Transverse colon (tissue), 4 donors: ENCODE measurements at regions not wholly inside any gene's neighbourhood (a gene's known extent, or its start where the extent isn't known, plus 50 kb on each side); places are given as distances from the start of the nearest gene placed in this dataset.

Experiments
- DNase-seq: peaks from one replicate; pipeline ENCODE4 v3.0.0-alpha.2; 2019
- H3K27ac ChIP-seq, 4 donors: fragments of 200-600 bp; sonication (generic); 2 replicates each; pipeline ENCODE4 v1.5.1; 2016 to 2018; ENCODE audit warnings: inconsistent platforms in 4 of 4
- H3K27me3 ChIP-seq: fragments of 200-600 bp; sonication (generic); 2 replicates; pipeline ENCODE4 v1.5.1; 2017; ENCODE audit warnings: inconsistent platforms
- H3K36me3 ChIP-seq, 4 donors: fragments of 200-600 bp; sonication (generic); 2 replicates each; pipeline ENCODE4 v1.5.1; 2017 to 2019; ENCODE audit warnings: inconsistent platforms in 4 of 4
- H3K4me1 ChIP-seq, 4 donors: fragments of 200-600 bp; sonication (generic); 2 replicates each; pipeline ENCODE4 v1.5.1; 2017 to 2020; ENCODE audit warnings: inconsistent platforms in 4 of 4
- H3K4me3 ChIP-seq, 4 donors: fragments of 200-600 bp; sonication (generic); 1 replicate in 1 of 4; 2 replicates in 3 of 4; pipeline versions ENCODE4 v1.5.1 to v1.6.1; 2017 to 2019; ENCODE audit warnings: inconsistent platforms in 4 of 4
- H3K9me3 ChIP-seq, 2 donors: fragments of 200-600 bp; sonication (generic); 2 replicates each; pipeline ENCODE4 v1.5.1; 2017 to 2019; ENCODE audit warnings: inconsistent platforms in 2 of 2
- EP300 ChIP-seq: sonication (generic); formaldehyde crosslinking; IDR thresholded peaks from one replicate; pipeline ENCODE4 v1.6.1; 2017; ENCODE audit warnings: antibody characterized with exemption, low read depth
- POLR2A ChIP-seq: fragments of 450-650 bp; IDR thresholded peaks from one replicate; pipeline ENCODE4 v1.6.1; 2016; ENCODE audit warnings: antibody characterized with exemption, mild to moderate bottlenecking, moderate library complexity
- POLR2AphosphoS5 ChIP-seq, 3 donors: sonication (generic); formaldehyde crosslinking; IDR thresholded peaks; one replicate each; pipeline ENCODE4 v1.6.1; 2016; ENCODE audit warnings: antibody characterized with exemption in 3 of 3
- WGBS, 2 donors: methylation state at CpG; one replicate each; pipeline ENCODE4 v1.1.5; 2018; ENCODE audit warnings: low coverage in 1 of 2; 5-methylcytosine and 5-hydroxymethylcytosine counted together
- in situ Hi-C, 4 donors: fragments of 200-750 bp; cut with MboI; loops; one replicate each; pipeline versions ENCODE4 v1.15.0 to v1.15.1; 2017; ENCODE audit warnings: low sequenced_read_pairs in 3 of 4, low pct_ligation_motif_present in 1 of 4, low pct_unique_long_range_greater_than_20kb in 1 of 4
- intact Hi-C: fragments of 100-400 bp; cut with DNase I; formaldehyde crosslinking; loops from one replicate; pipeline ENCODE4 v1.15.1; 2023; ENCODE audit warnings: low total_unique reads
- TF ChIP-seq, protein P1 (sequence below), 5 experiments: fragments of 200-600 bp in 3 of 5; fragments of 450-650 bp in 2 of 5; sonication (generic) in 3 of 5; IDR thresholded peaks; 1 replicate in 2 of 5; 2 replicates in 3 of 5; pipeline ENCODE4 v1.5.1; 2016 to 2017; ENCODE audit warnings: antibody characterized with exemption in 5 of 5, inconsistent platforms in 3 of 5, mild to moderate bottlenecking in 2 of 5, moderate library complexity in 1 of 5

DNA sequence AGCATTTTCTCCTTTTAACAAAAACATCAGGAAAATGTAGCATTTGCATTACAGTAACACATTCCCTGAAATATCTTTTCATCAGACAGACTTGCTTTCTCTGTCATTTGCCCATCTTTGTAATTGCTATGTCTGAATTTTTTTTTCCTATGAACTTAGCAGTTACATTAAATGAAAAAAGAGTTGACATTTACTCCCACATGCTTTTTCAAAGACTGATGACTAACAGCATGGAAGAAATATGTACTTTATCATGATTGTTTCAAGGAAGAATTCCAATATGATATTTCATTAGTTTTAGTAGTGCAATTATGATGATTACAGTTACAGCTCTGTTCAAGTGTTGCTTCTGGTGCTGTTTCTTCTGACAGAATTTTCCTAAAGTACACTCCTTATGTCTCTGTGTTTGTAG lies 864.5 kb upstream of the MAN1A1 start:
- Histone ChIP-seq H3K27me3 (no peaks in the 10 kb centered on the region), H3K27ac (no peak overlapping the region), H3K4me3 (no peak overlapping the region), H3K4me1 (no peaks in the 10 kb centered on the region), H3K9me3 (no peaks in the 10 kb centered on the region), H3K36me3 (no peaks in the 10 kb centered on the region)
- DNase-seq, result no peak
- intact Hi-C loops, result loop anchor here (10.0 kb wide), 1 partner anchor 781 kb away; no protein-coding TSS in a partner anchor
- no peak for TF ChIP-seq POLR2A
- TF ChIP-seq, protein P1, sequence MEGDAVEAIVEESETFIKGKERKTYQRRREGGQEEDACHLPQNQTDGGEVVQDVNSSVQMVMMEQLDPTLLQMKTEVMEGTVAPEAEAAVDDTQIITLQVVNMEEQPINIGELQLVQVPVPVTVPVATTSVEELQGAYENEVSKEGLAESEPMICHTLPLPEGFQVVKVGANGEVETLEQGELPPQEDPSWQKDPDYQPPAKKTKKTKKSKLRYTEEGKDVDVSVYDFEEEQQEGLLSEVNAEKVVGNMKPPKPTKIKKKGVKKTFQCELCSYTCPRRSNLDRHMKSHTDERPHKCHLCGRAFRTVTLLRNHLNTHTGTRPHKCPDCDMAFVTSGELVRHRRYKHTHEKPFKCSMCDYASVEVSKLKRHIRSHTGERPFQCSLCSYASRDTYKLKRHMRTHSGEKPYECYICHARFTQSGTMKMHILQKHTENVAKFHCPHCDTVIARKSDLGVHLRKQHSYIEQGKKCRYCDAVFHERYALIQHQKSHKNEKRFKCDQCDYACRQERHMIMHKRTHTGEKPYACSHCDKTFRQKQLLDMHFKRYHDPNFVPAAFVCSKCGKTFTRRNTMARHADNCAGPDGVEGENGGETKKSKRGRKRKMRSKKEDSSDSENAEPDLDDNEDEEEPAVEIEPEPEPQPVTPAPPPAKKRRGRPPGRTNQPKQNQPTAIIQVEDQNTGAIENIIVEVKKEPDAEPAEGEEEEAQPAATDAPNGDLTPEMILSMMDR (IDR thresholded peaks at IDR 0.05), result no peak
- TF ChIP-seq EP300, result no peak
- no peak for TF ChIP-seq POLR2AphosphoS5 (IDR thresholded peaks at IDR 0.05)
- in situ Hi-C loops, result no loop called here

GRCh38 chr6:120211955-120212792 lies 862.6 kb upstream of the MAN1A1 start:
- in situ Hi-C loops, result no loop called here
- no peak overlapping the region for H3K27ac ChIP-seq
- DNase-seq, result no peak

GRCh38 chr6:120202878-120203277 lies 853.3 kb upstream of the MAN1A1 start:
- WGBS, 2 donors, result 58 to 69% methylated on average over 1 of the region's 1 CpG
- in situ Hi-C loops, result no loop called here
- H3K9me3 ChIP-seq, result no peaks in the 10 kb centered on the region
- H3K27me3 ChIP-seq, result no peaks in the 10 kb centered on the region
- no peak for DNase-seq
- intact Hi-C loops, result no loop called here
- no peak overlapping the region for H3K4me3 ChIP-seq
- no peaks in the 10 kb centered on the region for H3K4me1 ChIP-seq
- H3K27ac ChIP-seq, result no peak overlapping the region
- TF ChIP-seq POLR2A (no peak), EP300 (no peak), POLR2AphosphoS5 (IDR thresholded peaks at IDR 0.05) (no peak)
- TF ChIP-seq, protein P1 (IDR thresholded peaks at IDR 0.05), result no peak
- no peaks in the 10 kb centered on the region for H3K36me3 ChIP-seq

More at GRCh38 chr6:120211955-120212792, 862.6 kb upstream of the MAN1A1 start:
- Histone ChIP-seq H3K36me3 (no peaks in the 10 kb centered on the region), H3K4me3 (no peak overlapping the region), H3K4me1 (no peaks in the 10 kb centered on the region), H3K27me3 (no peaks in the 10 kb centered on the region), H3K9me3 (no peaks in the 10 kb centered on the region)
- intact Hi-C loops, result loop anchor here (10.0 kb wide), 1 partner anchor 783 kb away; no protein-coding TSS in a partner anchor
- 20 to 28% methylated on average over 4 of the region's 4 CpGs for WGBS, 2 donors
- TF ChIP-seq POLR2A, result no peak
- no peak for TF ChIP-seq POLR2AphosphoS5 (IDR thresholded peaks at IDR 0.05)
- TF ChIP-seq, protein P1 (IDR thresholded peaks at IDR 0.05), result no peak
- no peak for TF ChIP-seq EP300

DNA sequence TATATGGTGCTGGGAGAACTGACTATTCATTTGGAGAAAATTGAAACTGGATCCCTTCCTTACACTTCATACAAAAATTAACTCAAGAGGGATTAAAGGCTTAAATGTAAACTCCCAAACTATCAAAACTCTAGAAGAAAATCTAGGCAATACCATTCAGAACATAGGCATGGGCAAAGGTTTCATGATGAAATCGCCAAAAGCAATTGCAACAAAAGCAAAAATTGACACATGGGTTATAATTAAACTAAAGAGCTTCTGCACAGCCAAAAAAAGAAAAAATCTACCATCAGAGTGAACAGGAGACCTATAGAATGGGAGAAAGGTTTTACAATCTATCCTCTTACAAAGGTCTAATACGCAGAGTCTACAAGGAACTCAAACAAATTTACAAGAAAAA lies 851.3 kb upstream of the MAN1A1 start:
- WGBS, 2 donors, result 76 to 78% methylated on average over 1 to 2 of the region's 2 CpGs

More for the DNA sequence above, 851.3 kb upstream of the MAN1A1 start:
- in situ Hi-C loops (no loop called here), intact Hi-C loops (no loop called here)
- Histone ChIP-seq H3K36me3 (no peaks in the 10 kb centered on the region), H3K4me1 (no peaks in the 10 kb centered on the region), H3K27me3 (no peaks in the 10 kb centered on the region), H3K27ac (no peak overlapping the region), H3K9me3 (no peaks in the 10 kb centered on the region), H3K4me3 (no peak overlapping the region)
- no peak for DNase-seq
- TF ChIP-seq, protein P1 (IDR thresholded peaks at IDR 0.05), result no peak
- TF ChIP-seq POLR2AphosphoS5 (IDR thresholded peaks at IDR 0.05), result no peak
- no peak for TF ChIP-seq POLR2A
- TF ChIP-seq EP300, result no peak
